Gastrocnemius medialis (tissue), 4 donors: ENCODE measurements at regions not wholly inside any gene's neighbourhood (a gene's known extent, or its start where the extent isn't known, plus 50 kb on each side); places are given as distances from the start of the nearest gene placed in this dataset.
"Not testable (repeated sequence)": the region's sequence is repeated elsewhere in the genome, so short reads cannot be mapped to it uniquely, and the experiment has no call there.

Experiments
- ATAC-seq, 2 donors: fragments of 150-250 bp; one replicate each; pipeline ENCODE4 v1.9.1; 2016
- DNase-seq, 2 donors: peaks; one replicate each; pipeline ENCODE4 v3.0.0-alpha.2; 2019
- H3K27ac ChIP-seq, 4 donors: fragments of 200-600 bp; sonication (generic); 1 replicate in 1 of 4; 2 replicates in 3 of 4; pipeline ENCODE4 v1.5.1; 2016 to 2018; ENCODE audit warnings: mild to moderate bottlenecking in 2 of 4, moderate library complexity in 1 of 4
- H3K27me3 ChIP-seq, 3 donors: fragments of 200-600 bp; sonication (generic) in 2 of 3; 1 replicate in 1 of 3; 2 replicates in 2 of 3; pipeline versions ENCODE4 v1.5.1 to v1.6.0; 2016 to 2019; ENCODE audit warnings: mild to moderate bottlenecking in 1 of 3, moderate library complexity in 1 of 3
- H3K36me3 ChIP-seq, 2 donors: fragments of 200-600 bp; sonication (generic) in 1 of 2; one replicate each; pipeline ENCODE4 v1.5.1; 2017 to 2018
- H3K4me1 ChIP-seq, 2 donors: fragments of 200-600 bp; sonication (generic) in 1 of 2; one replicate each; pipeline ENCODE4 v1.5.1; 2016 to 2017; ENCODE audit warnings: mild to moderate bottlenecking in 2 of 2
- H3K4me3 ChIP-seq, 4 donors: fragments of 200-600 bp; sonication (generic) in 3 of 4; 1 replicate in 1 of 4; 2 replicates in 3 of 4; pipeline ENCODE4 v1.5.1; 2016 to 2019; ENCODE audit warnings: mild to moderate bottlenecking in 2 of 4
- H3K9me3 ChIP-seq, 3 donors: fragments of 200-600 bp; sonication (generic) in 2 of 3; 1 replicate in 1 of 3; 2 replicates in 2 of 3; pipeline ENCODE4 v1.5.1; 2016 to 2019
- POLR2A ChIP-seq, 2 donors: fragments of 450-650 bp; IDR thresholded peaks; one replicate each; pipeline ENCODE4 v1.6.1; 2017; ENCODE audit warnings: antibody characterized with exemption in 2 of 2, mild to moderate bottlenecking in 2 of 2, moderate library complexity in 2 of 2
- in situ Hi-C, 4 donors: fragments of 200-750 bp; cut with MboI; loops; one replicate each; pipeline versions ENCODE4 v1.15.0 to v1.8.0; 2017; ENCODE audit warnings: low sequenced_read_pairs in 4 of 4
- intact Hi-C: fragments of 100-400 bp; cut with DNase I; formaldehyde crosslinking; loops from one replicate; pipeline ENCODE4 v1.15.1; 2023; ENCODE audit warnings: low total_unique reads
- TF ChIP-seq, protein P1 (sequence below), 5 experiments: fragments of 450-650 bp in 3 of 5; fragments of 200-600 bp in 2 of 5; sonication (generic) in 2 of 5; IDR thresholded peaks in 4 of 5; conservative IDR thresholded peaks in 1 of 5; 1 replicate in 4 of 5; 2 replicates in 1 of 5; pipeline ENCODE4 v1.5.1; 2016 to 2019; ENCODE audit warnings: antibody characterized with exemption in 5 of 5, mild to moderate bottlenecking in 3 of 5, moderate library complexity in 3 of 5

DNA sequence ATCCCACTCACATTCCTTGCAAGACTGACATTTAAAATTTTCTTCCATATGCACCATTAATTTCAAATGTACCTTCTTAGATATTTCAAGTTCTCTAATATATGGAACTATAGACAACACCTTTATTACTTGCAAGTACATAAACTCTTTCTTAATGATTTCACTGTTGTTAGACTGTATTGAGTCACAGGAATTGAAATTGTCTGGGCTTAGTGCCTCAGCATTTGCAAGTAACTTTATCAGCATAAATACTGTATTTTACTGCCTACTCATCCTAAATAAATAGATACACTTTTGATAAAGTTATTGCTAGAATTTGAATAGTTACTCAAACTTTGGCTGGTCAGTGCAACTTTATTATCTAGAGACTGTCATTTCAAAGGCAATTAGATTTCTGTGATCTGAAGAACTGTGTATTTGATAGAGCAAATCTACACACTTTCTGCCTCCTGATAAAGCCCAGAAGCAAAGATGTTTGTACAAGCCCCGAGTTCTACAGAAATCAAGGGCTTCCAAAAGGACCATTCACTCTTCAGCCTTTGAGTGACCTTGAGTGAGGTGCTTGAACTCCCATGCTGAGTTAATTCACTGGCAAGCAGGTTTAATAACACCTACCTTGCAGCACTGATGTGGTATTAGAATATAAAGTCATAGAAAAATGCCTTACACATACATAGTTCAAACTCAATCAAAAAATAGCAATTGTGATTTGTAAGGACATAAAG, 91.6 kb downstream of the COX7C start:
- DNase-seq: no peak
- H3K4me1 ChIP-seq: no peaks in the 10 kb centered on the region
- no peak overlapping the region for H3K4me3 ChIP-seq
- TF ChIP-seq POLR2A (IDR thresholded peaks at IDR 0.05): no peak
- TF ChIP-seq, protein P1, sequence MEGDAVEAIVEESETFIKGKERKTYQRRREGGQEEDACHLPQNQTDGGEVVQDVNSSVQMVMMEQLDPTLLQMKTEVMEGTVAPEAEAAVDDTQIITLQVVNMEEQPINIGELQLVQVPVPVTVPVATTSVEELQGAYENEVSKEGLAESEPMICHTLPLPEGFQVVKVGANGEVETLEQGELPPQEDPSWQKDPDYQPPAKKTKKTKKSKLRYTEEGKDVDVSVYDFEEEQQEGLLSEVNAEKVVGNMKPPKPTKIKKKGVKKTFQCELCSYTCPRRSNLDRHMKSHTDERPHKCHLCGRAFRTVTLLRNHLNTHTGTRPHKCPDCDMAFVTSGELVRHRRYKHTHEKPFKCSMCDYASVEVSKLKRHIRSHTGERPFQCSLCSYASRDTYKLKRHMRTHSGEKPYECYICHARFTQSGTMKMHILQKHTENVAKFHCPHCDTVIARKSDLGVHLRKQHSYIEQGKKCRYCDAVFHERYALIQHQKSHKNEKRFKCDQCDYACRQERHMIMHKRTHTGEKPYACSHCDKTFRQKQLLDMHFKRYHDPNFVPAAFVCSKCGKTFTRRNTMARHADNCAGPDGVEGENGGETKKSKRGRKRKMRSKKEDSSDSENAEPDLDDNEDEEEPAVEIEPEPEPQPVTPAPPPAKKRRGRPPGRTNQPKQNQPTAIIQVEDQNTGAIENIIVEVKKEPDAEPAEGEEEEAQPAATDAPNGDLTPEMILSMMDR (IDR thresholded peaks at IDR 0.05 in 4 of 5, conservative IDR thresholded peaks at IDR 0.05 in 1 of 5): no peak
- H3K36me3 ChIP-seq: no peaks in the 10 kb centered on the region
- H3K9me3 ChIP-seq: no peaks in the 10 kb centered on the region
- H3K27me3 ChIP-seq: no peaks in the 10 kb centered on the region
- no peak for ATAC-seq
- H3K27ac ChIP-seq: no peak overlapping the region
- intact Hi-C loops (no loop called here), in situ Hi-C loops (no loop called here)

DNA sequence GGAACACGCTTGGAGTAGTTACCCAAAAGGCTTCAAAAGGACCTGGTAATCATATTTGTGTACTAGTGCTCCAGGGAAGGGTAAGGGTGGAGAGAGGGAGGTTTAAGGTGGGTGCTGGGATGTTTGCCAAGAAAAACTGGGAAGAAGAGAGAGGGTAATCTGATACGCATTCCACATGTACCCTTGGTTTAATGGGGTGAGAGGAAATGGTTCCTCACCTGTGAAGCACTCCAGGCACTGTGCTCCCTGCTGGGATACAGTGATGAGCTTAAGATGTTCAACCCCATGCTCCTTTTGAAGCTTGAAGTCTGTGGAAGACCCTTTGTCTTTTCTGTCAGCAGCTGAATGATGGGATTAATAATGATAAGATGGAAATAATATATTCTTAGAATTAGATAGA, 98.4 kb downstream of the COX7C start:
- ATAC-seq: no peak
- intact Hi-C loops (no loop called here), in situ Hi-C loops (no loop called here)
- H3K27me3 ChIP-seq: no peaks in the 10 kb centered on the region
- H3K4me1 ChIP-seq: no peaks in the 10 kb centered on the region
- H3K36me3 ChIP-seq: no peaks in the 10 kb centered on the region
- DNase-seq: no peak
- H3K27ac ChIP-seq: no peak overlapping the region
- H3K4me3 ChIP-seq: no peak overlapping the region
- TF ChIP-seq, protein P1 (IDR thresholded peaks at IDR 0.05 in 4 of 5, conservative IDR thresholded peaks at IDR 0.05 in 1 of 5): no peak
- no peak for TF ChIP-seq POLR2A (IDR thresholded peaks at IDR 0.05)
- H3K9me3 ChIP-seq: no peaks in the 10 kb centered on the region

DNA sequence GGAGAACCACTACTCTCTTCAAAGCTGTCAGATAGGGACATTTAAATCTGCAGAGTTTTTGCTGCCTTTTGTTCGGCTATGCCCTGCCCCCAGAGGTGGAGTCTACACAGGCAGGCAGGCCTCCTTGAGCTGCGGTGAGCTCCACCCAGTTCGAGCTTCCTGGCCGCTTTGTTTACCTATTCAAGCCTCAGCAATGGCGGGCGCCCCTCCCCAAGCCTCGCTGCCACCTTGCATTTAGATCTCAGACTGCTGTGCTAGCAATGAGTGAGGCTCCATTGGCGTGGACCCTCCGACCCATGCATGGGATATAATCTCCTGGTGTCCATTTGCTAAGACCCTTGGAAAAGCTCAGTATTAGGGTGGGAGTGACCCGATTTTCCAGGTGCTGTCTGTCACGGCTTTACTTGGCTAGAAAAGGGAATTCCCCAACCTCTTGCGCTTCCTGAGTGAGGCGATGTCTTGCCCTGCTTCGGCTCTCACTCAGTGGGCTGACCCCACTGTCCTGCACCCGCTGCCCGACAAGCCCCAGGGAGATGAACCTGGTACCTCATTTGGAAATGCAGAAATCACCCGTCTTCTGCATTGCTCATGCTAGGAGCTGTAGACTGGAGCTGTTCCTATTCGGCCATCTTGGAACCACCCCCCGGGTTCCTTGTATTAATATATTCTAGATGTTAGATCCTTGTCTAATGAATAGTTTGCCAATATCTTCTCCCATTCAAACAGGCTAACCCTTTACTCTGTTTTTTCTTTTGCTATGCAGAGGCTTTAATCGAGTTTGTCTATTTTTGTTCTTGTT, 113.8 kb downstream of the COX7C start:
- DNase-seq, intact Hi-C loops, ATAC-seq, H3K36me3 ChIP-seq, H3K4me1 ChIP-seq, H3K27me3 ChIP-seq, H3K4me3 ChIP-seq, H3K27ac ChIP-seq, H3K9me3 ChIP-seq, in situ Hi-C loops: not testable (repeated sequence)

DNA sequence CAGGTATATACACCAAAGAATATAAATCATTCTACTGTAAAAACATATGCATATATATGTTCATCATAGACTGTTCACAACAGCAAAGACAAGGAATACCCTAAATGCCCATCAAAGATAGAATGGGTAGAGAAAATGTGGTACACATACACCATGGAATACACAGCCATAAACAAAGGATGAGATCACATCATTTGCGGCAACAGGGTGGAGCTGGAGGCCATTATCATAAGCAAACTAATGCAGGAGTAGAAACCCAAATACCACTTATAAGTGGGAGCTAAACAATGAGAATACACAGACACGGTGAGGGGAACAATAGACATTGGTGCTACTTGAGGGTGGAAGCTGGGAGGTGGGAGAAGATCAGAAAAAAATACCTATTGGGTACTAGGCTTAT, 117.6 kb downstream of the COX7C start:
- TF ChIP-seq, protein P1 (IDR thresholded peaks at IDR 0.05 in 4 of 5, conservative IDR thresholded peaks at IDR 0.05 in 1 of 5): no peak
- TF ChIP-seq POLR2A (IDR thresholded peaks at IDR 0.05): no peak
- DNase-seq (no peak), ATAC-seq (no peak)
- Histone ChIP-seq H3K36me3 (no peaks in the 10 kb centered on the region), H3K4me3 (no peak overlapping the region), H3K4me1 (no peaks in the 10 kb centered on the region), H3K27me3 (no peaks in the 10 kb centered on the region), H3K9me3 (no peaks in the 10 kb centered on the region), H3K27ac (no peak overlapping the region)
- intact Hi-C loops: no loop called here
- in situ Hi-C loops: no loop called here

DNA sequence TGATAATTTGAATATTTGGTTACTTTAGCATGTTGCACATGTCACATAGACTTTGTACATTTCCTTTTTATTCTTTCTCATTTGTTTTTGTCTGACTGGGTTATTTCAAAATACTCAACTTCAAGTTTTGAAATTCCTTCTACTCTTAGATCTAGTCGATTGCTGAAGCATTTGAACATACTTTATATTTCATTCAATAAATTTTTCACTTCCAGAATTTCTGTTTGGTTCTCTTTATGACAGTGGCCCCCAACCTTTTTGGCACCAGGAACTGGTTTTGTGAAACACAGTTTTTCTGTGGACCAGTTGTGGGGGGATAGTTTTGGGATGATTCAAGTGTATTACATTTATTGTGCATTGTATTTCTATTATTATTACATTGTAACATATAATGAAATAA, 119.8 kb downstream of the COX7C start:
- Histone ChIP-seq H3K9me3 (no peaks in the 10 kb centered on the region), H3K36me3 (no peaks in the 10 kb centered on the region), H3K27ac (no peak overlapping the region), H3K4me1 (no peaks in the 10 kb centered on the region), H3K27me3 (no peaks in the 10 kb centered on the region), H3K4me3 (no peak overlapping the region)
- intact Hi-C loops: no loop called here
- ATAC-seq (no peak), DNase-seq (no peak)
- in situ Hi-C loops: no loop called here
- no peak for TF ChIP-seq POLR2A (IDR thresholded peaks at IDR 0.05)
- TF ChIP-seq, protein P1 (IDR thresholded peaks at IDR 0.05 in 4 of 5, conservative IDR thresholded peaks at IDR 0.05 in 1 of 5): no peak
